Pancreas (tissue), 10 donors: ENCODE measurements at regions not wholly inside any gene's neighbourhood (a gene's known extent, or its start where the extent isn't known, plus 50 kb on each side); places are given as distances from the start of the nearest gene placed in this dataset.

Experiments used
- ATAC-seq, 4 donors: fragments of 200-7000 bp; cut with Tn5 transposase; one replicate each; pipeline versions ENCODE4 v1.8.0 to v1.9.1; 2020; ENCODE audit warnings: mild to moderate bottlenecking in 4 of 4, moderate library complexity in 4 of 4
- DNase-seq, 6 donors: peaks; one replicate each; pipeline ENCODE4 v3.0.0-alpha.2; 2020
- FAIRE-seq: peaks from 2 replicates; lab custom pipeline; 2012; peaks lifted over from hg19 to GRCh38; lab: Jason Lieb, UNC
- H3K27ac ChIP-seq, 4 donors: fragments of 200-600 bp; sonication (generic); 1 replicate in 3 of 4; 2 replicates in 1 of 4; pipeline versions ENCODE4 v1.5.0 to v1.8.0; 2020
- H3K27me3 ChIP-seq, 4 donors: fragments of 200-600 bp; one replicate each; pipeline ENCODE4 v1.8.0; 2021
- H3K36me3 ChIP-seq, 3 donors: fragments of 200-600 bp; sonication (generic) in 1 of 3; one replicate each; pipeline versions ENCODE4 v1.5.0 to v1.8.0; 2020 to 2021
- H3K4me1 ChIP-seq, 3 donors: fragments of 200-600 bp; one replicate each; pipeline ENCODE4 v1.8.0; 2021
- H3K4me3 ChIP-seq, 4 donors: fragments of 200-600 bp; sonication (generic) in 2 of 4; one replicate each; pipeline versions ENCODE4 v1.5.0 to v1.8.0; 2020 to 2021
- H3K9me3 ChIP-seq, 4 donors: fragments of 200-600 bp; one replicate each; pipeline ENCODE4 v1.8.0; 2021
- WGBS, 2 donors: extraction: QIAGEN DNeasy Blood & Tissue Kit; methylation state at CpG; one replicate each; pipeline ENCODE4 v1.1.7; 2013; 5-methylcytosine and 5-hydroxymethylcytosine counted together
- intact Hi-C, 3 donors: fragments of 100-400 bp; cut with DNase I; formaldehyde crosslinking; loops; one replicate each; pipeline versions ENCODE4 v1.11.1 to v1.14.2; 2022
- TF ChIP-seq, protein P1 (sequence below), 4 donors: fragments of 200-600 bp; sonication (generic) in 3 of 4; IDR thresholded peaks; one replicate each; pipeline versions ENCODE4 v1.5.0 to v1.8.0; 2021; ENCODE audit warnings: antibody characterized with exemption in 4 of 4
- donor health status: healthy with polysubstance abuse.
- donor health status: DM: no; HTN: no; CAD: no; lungs with moderate emphysema.
- donor health status: DM: no; HTN: no; CAD: no.
- donor health status: control.
- donor health status: control.
- donor health status: Bipolar disorder and iron deficiency.
- donor health status: DM: yes; HTN: yes; CAD: no.
- donor health status: DM: no; HTN: no; CAD: no.
- donor health status: DM: no; HTN: no; CAD: no.
- donor health status: DM: yes; HTN: yes; CAD: no.

DNA sequence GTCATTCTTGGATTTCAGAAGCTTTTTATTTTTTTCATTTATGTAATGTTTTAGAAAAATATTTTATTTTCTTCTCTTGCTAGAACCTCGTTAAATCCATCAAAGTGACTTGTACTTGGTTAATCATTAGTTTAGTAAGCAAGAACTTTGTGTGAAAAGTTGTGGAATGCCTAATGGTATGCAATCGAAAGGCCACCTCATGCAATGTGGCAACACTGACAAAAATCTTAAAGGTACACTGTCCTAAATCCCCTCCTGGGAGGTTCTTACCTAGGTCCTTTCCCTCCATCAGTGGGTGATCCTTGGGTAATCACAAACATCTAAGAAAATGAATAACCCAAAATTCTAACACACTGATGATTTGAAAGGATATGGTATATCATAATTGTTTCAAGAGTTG, 304.2 kb downstream of the DNAH5 start:
- no peaks in the 10 kb centered on the region for H3K27me3 ChIP-seq
- no peaks in the 10 kb centered on the region for H3K36me3 ChIP-seq
- FAIRE-seq = no peak
- no peak overlapping the region for H3K27ac ChIP-seq
- H3K4me1 ChIP-seq = no peaks in the 10 kb centered on the region
- TF ChIP-seq, protein P1, sequence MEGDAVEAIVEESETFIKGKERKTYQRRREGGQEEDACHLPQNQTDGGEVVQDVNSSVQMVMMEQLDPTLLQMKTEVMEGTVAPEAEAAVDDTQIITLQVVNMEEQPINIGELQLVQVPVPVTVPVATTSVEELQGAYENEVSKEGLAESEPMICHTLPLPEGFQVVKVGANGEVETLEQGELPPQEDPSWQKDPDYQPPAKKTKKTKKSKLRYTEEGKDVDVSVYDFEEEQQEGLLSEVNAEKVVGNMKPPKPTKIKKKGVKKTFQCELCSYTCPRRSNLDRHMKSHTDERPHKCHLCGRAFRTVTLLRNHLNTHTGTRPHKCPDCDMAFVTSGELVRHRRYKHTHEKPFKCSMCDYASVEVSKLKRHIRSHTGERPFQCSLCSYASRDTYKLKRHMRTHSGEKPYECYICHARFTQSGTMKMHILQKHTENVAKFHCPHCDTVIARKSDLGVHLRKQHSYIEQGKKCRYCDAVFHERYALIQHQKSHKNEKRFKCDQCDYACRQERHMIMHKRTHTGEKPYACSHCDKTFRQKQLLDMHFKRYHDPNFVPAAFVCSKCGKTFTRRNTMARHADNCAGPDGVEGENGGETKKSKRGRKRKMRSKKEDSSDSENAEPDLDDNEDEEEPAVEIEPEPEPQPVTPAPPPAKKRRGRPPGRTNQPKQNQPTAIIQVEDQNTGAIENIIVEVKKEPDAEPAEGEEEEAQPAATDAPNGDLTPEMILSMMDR (IDR thresholded peaks at IDR 0.05) = no peak
- intact Hi-C loops = no loop called here
- WGBS, 2 donors = 12 to 13% methylated on average over 2 of the region's 2 CpGs
- no peaks in the 10 kb centered on the region for H3K9me3 ChIP-seq
- peak in 3 of 4 donors; percentile 15 to 73 (median 60) for ATAC-seq
- H3K4me3 ChIP-seq = no peak overlapping the region
- DNase-seq = no peak

DNA sequence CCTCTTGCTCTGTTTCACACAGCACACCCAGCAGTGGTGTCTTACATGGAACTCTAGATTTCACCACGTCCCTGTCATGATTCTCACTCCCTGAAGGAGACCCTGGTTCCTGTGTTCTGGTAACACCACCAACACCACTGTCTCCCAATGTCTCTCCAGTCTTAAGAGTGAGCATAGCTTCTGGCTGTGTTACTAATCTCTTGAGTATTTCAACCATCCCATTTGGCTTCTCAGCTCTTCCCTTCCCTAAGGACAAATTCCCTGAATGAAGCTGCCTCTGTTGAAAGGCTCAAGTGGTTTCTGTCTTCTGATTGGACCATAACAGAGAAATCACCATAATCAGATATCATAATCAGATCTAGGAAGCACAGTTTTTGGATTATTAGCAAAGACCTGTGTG, 311.8 kb downstream of the DNAH5 start:
- FAIRE-seq = no peak
- no peak overlapping the region for H3K4me3 ChIP-seq
- intact Hi-C loops = no loop called here
- no peak for ATAC-seq
- no peaks in the 10 kb centered on the region for H3K36me3 ChIP-seq
- 33 to 39% methylated on average over 1 of the region's 1 CpG for WGBS, 2 donors
- no peaks in the 10 kb centered on the region for H3K9me3 ChIP-seq
- H3K4me1 ChIP-seq = no peaks in the 10 kb centered on the region
- no peaks in the 10 kb centered on the region for H3K27me3 ChIP-seq
- no peak overlapping the region for H3K27ac ChIP-seq
- no peak for DNase-seq
- TF ChIP-seq, protein P1 (IDR thresholded peaks at IDR 0.05) = no peak

DNA sequence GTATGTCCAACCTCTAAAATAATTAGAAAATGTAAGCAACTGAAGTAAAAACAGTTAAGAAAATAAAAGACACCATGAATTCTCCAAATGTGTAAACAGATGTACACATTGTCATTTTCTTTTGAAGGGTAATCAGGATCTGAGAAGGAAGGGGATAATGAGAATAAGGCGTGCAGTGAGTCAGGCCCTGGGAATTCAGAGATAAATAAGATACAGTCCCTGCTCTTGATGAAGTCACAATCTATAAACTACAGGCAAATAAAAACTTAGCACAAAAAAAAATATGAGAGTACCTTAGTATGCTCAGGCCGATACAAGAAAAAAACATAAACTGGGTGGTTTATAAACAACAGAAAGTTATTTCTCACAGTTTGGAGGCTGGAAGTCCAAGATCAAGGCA, 315.3 kb downstream of the DNAH5 start:
- intact Hi-C loops = no loop called here
- Histone ChIP-seq H3K9me3 (no peaks in the 10 kb centered on the region), H3K27ac (no peak overlapping the region), H3K27me3 (no peaks in the 10 kb centered on the region), H3K36me3 (no peaks in the 10 kb centered on the region), H3K4me3 (no peak overlapping the region), H3K4me1 (no peaks in the 10 kb centered on the region)
- WGBS, 2 donors = 54 to 78% methylated on average over 2 of the region's 2 CpGs
- FAIRE-seq = no peak
- TF ChIP-seq, protein P1 (IDR thresholded peaks at IDR 0.05) = no peak
- ATAC-seq = no peak
- no peak for DNase-seq

DNA sequence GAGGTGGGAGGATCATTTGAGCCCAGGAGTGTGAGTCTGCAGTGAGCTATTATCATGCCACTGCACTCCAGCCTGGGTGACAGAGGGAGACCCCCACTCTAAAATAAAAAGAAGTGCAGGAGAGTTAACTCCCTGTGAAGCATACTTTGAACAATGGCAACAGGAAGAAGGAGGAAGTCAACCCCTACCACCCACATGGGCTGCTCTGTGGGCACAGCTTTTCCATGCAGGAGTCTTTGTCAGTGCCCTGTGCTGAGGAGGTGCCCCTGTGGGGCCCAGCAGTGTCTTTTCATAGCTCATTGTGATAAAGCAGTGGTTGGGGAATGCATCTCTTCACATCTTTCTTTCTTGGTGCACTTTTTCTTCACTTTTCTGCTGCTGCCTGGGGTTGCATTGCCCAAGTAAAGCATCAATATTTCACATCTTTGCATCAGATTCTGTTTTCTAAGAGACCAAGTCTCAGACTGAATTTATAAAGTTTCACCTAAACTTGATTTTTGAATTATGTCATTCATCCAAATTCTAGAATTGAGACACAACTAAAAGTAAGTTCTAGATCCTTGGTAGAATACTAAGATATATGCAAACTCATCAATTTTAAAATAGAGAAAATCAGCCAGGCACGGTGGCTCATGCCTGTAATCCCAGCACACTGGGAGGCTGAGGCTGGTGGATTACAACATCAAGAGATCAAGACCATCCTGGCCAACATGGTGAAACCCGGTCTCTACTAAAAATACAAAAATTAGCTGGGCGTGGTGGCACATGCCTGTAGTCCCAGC, 316.6 kb downstream of the DNAH5 start:
- no peak for FAIRE-seq

More for the DNA sequence above, 316.6 kb downstream of the DNAH5 start:
- no peaks in the 10 kb centered on the region for H3K4me1 ChIP-seq
- ATAC-seq = no peak
- H3K27me3 ChIP-seq = no peaks in the 10 kb centered on the region
- intact Hi-C loops = no loop called here
- H3K9me3 ChIP-seq = no peaks in the 10 kb centered on the region
- TF ChIP-seq, protein P1 (IDR thresholded peaks at IDR 0.05) = no peak
- H3K4me3 ChIP-seq = no peak overlapping the region
- no peak for DNase-seq
- H3K27ac ChIP-seq = no peak overlapping the region
- 41 to 74% methylated on average over 3 of the region's 3 CpGs for WGBS, 2 donors
- no peaks in the 10 kb centered on the region for H3K36me3 ChIP-seq
